ENCODE measurements at regions not wholly inside any gene's neighbourhood (a gene's known extent, or its start where the extent isn't known, plus 50 kb on each side); places are given as distances from the start of the nearest gene placed in this dataset.

GRCh38 chr2:11068079-11068741 is 87.1 kb upstream of the SLC66A3 start:
- Histone ChIP-seq H3K9me3 (no peaks in the 10 kb centered on the region), H3K27me3 (no peaks in the 10 kb centered on the region), H3K36me3 (no peaks in the 10 kb centered on the region), H3K4me3 (no peak overlapping the region), H3K4me1 (peaks cover 0 to 6% (median 5%) of the 10 kb centered on the region in 4 donors), H3K27ac (no peak overlapping the region)
- TF ChIP-seq CTCF (IDR thresholded peaks at IDR 0.05): no peak
- no peak for TF ChIP-seq EP300 (IDR thresholded peaks at IDR 0.05)
- no peak for TF ChIP-seq POLR2A (IDR thresholded peaks at IDR 0.05)
- no peak for TF ChIP-seq POLR2AphosphoS5 (IDR thresholded peaks at IDR 0.05)
- 88 to 93% methylated on average over 10 to 11 of the region's 11 CpGs for WGBS, 2 donors
- DNase-seq (no peak), ATAC-seq (ENCODE audit: low FRiP score in 2 of 2) (no peak)

GRCh38 chr2:11068856-11069526 is 86.3 kb upstream of the SLC66A3 start:
- Histone ChIP-seq H3K9me3 (no peaks in the 10 kb centered on the region), H3K4me1 (peaks cover 0 to 11% (median 8%) of the 10 kb centered on the region in 4 donors), H3K27ac (no peak overlapping the region), H3K27me3 (no peaks in the 10 kb centered on the region), H3K4me3 (no peak overlapping the region), H3K36me3 (no peaks in the 10 kb centered on the region)
- WGBS, 2 donors: 92% methylated on average over 11 to 13 of the region's 13 CpGs
- DNase-seq: no peak
- TF ChIP-seq EP300 (IDR thresholded peaks at IDR 0.05): no peak
- no peak for TF ChIP-seq POLR2AphosphoS5 (IDR thresholded peaks at IDR 0.05)
- no peak for TF ChIP-seq POLR2A (IDR thresholded peaks at IDR 0.05)
- no peak for TF ChIP-seq CTCF (IDR thresholded peaks at IDR 0.05)
- ATAC-seq (ENCODE audit: low FRiP score in 2 of 2): no peak

- DNase-seq (peak in 1 of 2 donors; percentile 56), ATAC-seq (ENCODE audit: low FRiP score in 2 of 2) (no peak)
- no peak for TF ChIP-seq POLR2AphosphoS5 (IDR thresholded peaks at IDR 0.05)
- no peak for TF ChIP-seq POLR2A (IDR thresholded peaks at IDR 0.05)
- no peak for TF ChIP-seq CTCF (IDR thresholded peaks at IDR 0.05)
- TF ChIP-seq EP300 (IDR thresholded peaks at IDR 0.05): no peak
- Histone ChIP-seq H3K36me3 (no peaks in the 10 kb centered on the region), H3K27me3 (no peaks in the 10 kb centered on the region), H3K4me1 (peaks cover 0 to 11% (median 8%) of the 10 kb centered on the region in 4 donors), H3K9me3 (no peaks in the 10 kb centered on the region), H3K4me3 (no peak overlapping the region), H3K27ac (no peak overlapping the region)
- 88 to 91% methylated on average over 10 of the region's 10 CpGs for WGBS, 2 donors
These were observed 85.6 kb upstream of the SLC66A3 start for GRCh38 chr2:11069566-11070185.

- peaks cover 0 to 11% (median 8%) of the 10 kb centered on the region in 4 donors for H3K4me1 ChIP-seq
- H3K27ac ChIP-seq: no peak overlapping the region
- no peaks in the 10 kb centered on the region for H3K9me3 ChIP-seq
- WGBS, 2 donors: 40 to 50% methylated on average over 7 of the region's 7 CpGs
- H3K36me3 ChIP-seq: no peaks in the 10 kb centered on the region
- H3K4me3 ChIP-seq: no peak overlapping the region
- ATAC-seq (ENCODE audit: low FRiP score in 2 of 2) (peak in 1 of 2 donors; percentile 56), DNase-seq (peak in 1 of 2 donors; percentile 45)
- H3K27me3 ChIP-seq: no peaks in the 10 kb centered on the region
- TF ChIP-seq POLR2AphosphoS5 (IDR thresholded peaks at IDR 0.05) (no peak), POLR2A (IDR thresholded peaks at IDR 0.05) (no peak), EP300 (IDR thresholded peaks at IDR 0.05) (no peak), CTCF (IDR thresholded peaks at IDR 0.05) (no peak)
These were observed 84.1 kb upstream of the SLC66A3 start for GRCh38 chr2:11071211-11071610.
